ENCODE measurements at regions not wholly inside any gene's neighbourhood (a gene's known extent, or its start where the extent isn't known, plus 50 kb on each side); places are given as distances from the start of the nearest gene placed in this dataset.
"Not testable (repeated sequence)": the region's sequence is repeated elsewhere in the genome, so short reads cannot be mapped to it uniquely, and the experiment has no call there.

GRCh38 chr12:124130691-124131591 lies 157.9 kb downstream of the ZNF664 start:
- DNase-seq (ENCODE audit: low read depth, low spot score), result no peak

- no peak for DNase-seq (ENCODE audit: low read depth, low spot score)
These were observed 158.6 kb downstream of the ZNF664 start for GRCh38 chr12:124131659-124132058.

- DNase-seq (ENCODE audit: low read depth, low spot score), result no peak
These were observed 159.5 kb downstream of the ZNF664 start for GRCh38 chr12:124132530-124132929.

GRCh38 chr12:124136796-124137195 lies 158.1 kb upstream of the RFLNA start:
- DNase-seq (ENCODE audit: low read depth, low spot score), result no peak

- peak; percentile 96 for DNase-seq (ENCODE audit: low read depth, low spot score)
These were observed 153.9 kb upstream of the RFLNA start for GRCh38 chr12:124140944-124141486.

- not testable (repeated sequence) for DNase-seq (ENCODE audit: low read depth, low spot score)
These were observed 153.3 kb upstream of the RFLNA start for GRCh38 chr12:124141611-124142010.

GRCh38 chr12:124142395-124143035 lies 152.4 kb upstream of the RFLNA start:
- no peak for DNase-seq (ENCODE audit: low read depth, low spot score)

- no peak for DNase-seq (ENCODE audit: low read depth, low spot score)
These were observed 151.2 kb upstream of the RFLNA start for GRCh38 chr12:124143726-124144125.

- no peak for DNase-seq (ENCODE audit: low read depth, low spot score)
These were observed 150.2 kb upstream of the RFLNA start for GRCh38 chr12:124144531-124145194.

- no peak for DNase-seq (ENCODE audit: low read depth, low spot score)
These were observed 147.9 kb upstream of the RFLNA start for GRCh38 chr12:124147027-124147426.

- DNase-seq (ENCODE audit: low read depth, low spot score), result no peak
These were observed 147.3 kb upstream of the RFLNA start for GRCh38 chr12:124147575-124147974.

GRCh38 chr12:124148481-124149273 lies 146.2 kb upstream of the RFLNA start:
- no peak for DNase-seq (ENCODE audit: low read depth, low spot score)

- DNase-seq (ENCODE audit: low read depth, low spot score), result no peak
These were observed 145.6 kb upstream of the RFLNA start for GRCh38 chr12:124149287-124149686.

- DNase-seq (ENCODE audit: low read depth, low spot score), result no peak
These were observed 144.7 kb upstream of the RFLNA start for GRCh38 chr12:124150168-124150567.

- DNase-seq (ENCODE audit: low read depth, low spot score), result no peak
These were observed 143.3 kb upstream of the RFLNA start for GRCh38 chr12:124151583-124151982.

GRCh38 chr12:124152731-124153130 lies 142.2 kb upstream of the RFLNA start:
- DNase-seq (ENCODE audit: low read depth, low spot score), result no peak

- no peak for DNase-seq (ENCODE audit: low read depth, low spot score)
These were observed 141.5 kb upstream of the RFLNA start for GRCh38 chr12:124153392-124153791.

- no peak for DNase-seq (ENCODE audit: low read depth, low spot score)
These were observed 137.5 kb upstream of the RFLNA start for GRCh38 chr12:124157406-124157805.

- no peak for DNase-seq (ENCODE audit: low read depth, low spot score)
These were observed 135.2 kb upstream of the RFLNA start for GRCh38 chr12:124159655-124160054.

- DNase-seq (ENCODE audit: low read depth, low spot score), result no peak
These were observed 134.7 kb upstream of the RFLNA start for GRCh38 chr12:124160097-124160756.

- DNase-seq (ENCODE audit: low read depth, low spot score), result not testable (repeated sequence)
These were observed 133.5 kb upstream of the RFLNA start for GRCh38 chr12:124161402-124161801.
